WI38 (cell line): ENCODE measurements at regions not wholly inside any gene's neighbourhood (a gene's known extent, or its start where the extent isn't known, plus 50 kb on each side); places are given as distances from the start of the nearest gene placed in this dataset.

Experiments used
- H3K4me3 ChIP-seq: 2 replicates; pipeline ENCODE4 v1.5.1; 2011; ENCODE audit warnings: low read depth, mild to moderate bottlenecking, control low read depth, low read length
- CTCF ChIP-seq: IDR thresholded peaks from 2 replicates; pipeline ENCODE4 v1.5.1; 2012; ENCODE audit warnings: low read depth, mild to moderate bottlenecking, control low read depth, low read length

- TF ChIP-seq CTCF: no peak
- no peak overlapping the region for H3K4me3 ChIP-seq
These were observed 499.4 kb downstream of the GBE1 start for GRCh38 chr3:81261996-81262395.

- TF ChIP-seq CTCF: no peak
These were observed 506.0 kb downstream of the GBE1 start for GRCh38 chr3:81255463-81255862.

GRCh38 chr3:81251096-81251495 is 510.3 kb downstream of the GBE1 start:
- no peak overlapping the region for H3K4me3 ChIP-seq
- no peak for TF ChIP-seq CTCF

More at GRCh38 chr3:81255463-81255862, 506.0 kb downstream of the GBE1 start:
- no peak overlapping the region for H3K4me3 ChIP-seq

GRCh38 chr3:81249540-81250029 is 511.9 kb downstream of the GBE1 start:
- TF ChIP-seq CTCF: no peak
- no peak overlapping the region for H3K4me3 ChIP-seq

- no peak overlapping the region for H3K4me3 ChIP-seq
- TF ChIP-seq CTCF: no peak
These were observed 515.9 kb downstream of the GBE1 start for GRCh38 chr3:81245501-81245900.

GRCh38 chr3:81245043-81245442 is 516.4 kb downstream of the GBE1 start:
- no peak overlapping the region for H3K4me3 ChIP-seq
- no peak for TF ChIP-seq CTCF

GRCh38 chr3:81244231-81244630 is 517.2 kb downstream of the GBE1 start:
- no peak for TF ChIP-seq CTCF
- no peak overlapping the region for H3K4me3 ChIP-seq
